Tibial nerve (tissue), 4 donors: ENCODE measurements at regions not wholly inside any gene's neighbourhood (a gene's known extent, or its start where the extent isn't known, plus 50 kb on each side); places are given as distances from the start of the nearest gene placed in this dataset.

Source experiments
- DNase-seq, 2 donors: peaks; one replicate each; pipeline ENCODE4 v3.0.0-alpha.2; 2019; ENCODE audit warnings: low spot score in 2 of 2
- H3K27ac ChIP-seq, 4 donors: fragments of 200-600 bp; sonication (generic) in 3 of 4; one replicate each; pipeline ENCODE4 v1.5.1; 2017 to 2019; ENCODE audit warnings: mild to moderate bottlenecking in 1 of 4
- H3K27me3 ChIP-seq, 2 donors: fragments of 200-600 bp; sonication (generic) in 1 of 2; one replicate each; pipeline versions ENCODE4 v1.5.1 to v1.6.0; 2017 to 2019
- H3K36me3 ChIP-seq, 3 donors: fragments of 200-600 bp; sonication (generic); one replicate each; pipeline ENCODE4 v1.5.1; 2018 to 2019
- H3K4me1 ChIP-seq, 4 donors: fragments of 200-600 bp; sonication (generic) in 3 of 4; one replicate each; pipeline ENCODE4 v1.5.1; 2017 to 2019
- H3K4me3 ChIP-seq, 4 donors: fragments of 200-600 bp; sonication (generic) in 3 of 4; one replicate each; pipeline ENCODE4 v1.5.1; 2017 to 2019; ENCODE audit warnings: mild to moderate bottlenecking in 1 of 4, moderate library complexity in 1 of 4
- H3K9me3 ChIP-seq, 4 donors: fragments of 200-600 bp; sonication (generic) in 3 of 4; one replicate each; pipeline ENCODE4 v1.5.1; 2017 to 2019
- CTCF ChIP-seq, 5 experiments: fragments of 200-600 bp in 3 of 5; fragments of 450-650 bp in 2 of 5; sonication (generic) in 3 of 5; IDR thresholded peaks; one replicate each; pipeline ENCODE4 v1.5.1; 2016 to 2019; ENCODE audit warnings: antibody characterized with exemption in 5 of 5, mild to moderate bottlenecking in 3 of 5, moderate library complexity in 2 of 5
- EP300 ChIP-seq, 2 donors: sonication (generic); formaldehyde crosslinking; IDR thresholded peaks; one replicate each; pipeline ENCODE4 v1.6.1; 2017; ENCODE audit warnings: antibody characterized with exemption in 2 of 2, mild to moderate bottlenecking in 1 of 2
- POLR2A ChIP-seq, 2 donors: fragments of 450-650 bp; IDR thresholded peaks; one replicate each; pipeline ENCODE4 v1.6.1; 2017; ENCODE audit warnings: antibody characterized with exemption in 2 of 2, mild to moderate bottlenecking in 2 of 2, moderate library complexity in 2 of 2
- WGBS, 2 donors: methylation state at CpG; one replicate each; pipeline ENCODE4 v1.1.5; 2018; 5-methylcytosine and 5-hydroxymethylcytosine counted together

GRCh38 chr3:160081958-160082533 is 93.4 kb downstream of the IL12A start:
- no peak overlapping the region for H3K27ac ChIP-seq
- TF ChIP-seq EP300 (IDR thresholded peaks at IDR 0.05) (no peak), CTCF (IDR thresholded peaks at IDR 0.05) (no peak), POLR2A (IDR thresholded peaks at IDR 0.05) (no peak)
- WGBS, 2 donors = 82 to 88% methylated on average over 2 of the region's 2 CpGs
- no peaks in the 10 kb centered on the region for H3K27me3 ChIP-seq
- no peaks in the 10 kb centered on the region for H3K4me1 ChIP-seq
- no peak overlapping the region for H3K4me3 ChIP-seq
- H3K36me3 ChIP-seq = no peaks in the 10 kb centered on the region
- no peak for DNase-seq
- H3K9me3 ChIP-seq = no peaks in the 10 kb centered on the region

GRCh38 chr3:160084998-160085397 is 96.4 kb downstream of the IL12A start:
- H3K4me1 ChIP-seq = no peaks in the 10 kb centered on the region
- no peak overlapping the region for H3K4me3 ChIP-seq
- no peak for TF ChIP-seq CTCF (IDR thresholded peaks at IDR 0.05)
- TF ChIP-seq POLR2A (IDR thresholded peaks at IDR 0.05) = no peak
- no peak for TF ChIP-seq EP300 (IDR thresholded peaks at IDR 0.05)
- H3K9me3 ChIP-seq = no peaks in the 10 kb centered on the region
- 74 to 89% methylated on average over 1 of the region's 1 CpG for WGBS, 2 donors
- H3K27ac ChIP-seq = no peak overlapping the region
- no peaks in the 10 kb centered on the region for H3K36me3 ChIP-seq
- no peak for DNase-seq
- no peaks in the 10 kb centered on the region for H3K27me3 ChIP-seq

- no peaks in the 10 kb centered on the region for H3K9me3 ChIP-seq
- no peak for TF ChIP-seq EP300 (IDR thresholded peaks at IDR 0.05)
- no peak for TF ChIP-seq POLR2A (IDR thresholded peaks at IDR 0.05)
- TF ChIP-seq CTCF (IDR thresholded peaks at IDR 0.05) = no peak
- DNase-seq = no peak
- WGBS, 2 donors = 89 to 90% methylated on average over 3 of the region's 3 CpGs
- H3K36me3 ChIP-seq = no peaks in the 10 kb centered on the region
- no peak overlapping the region for H3K4me3 ChIP-seq
- no peak overlapping the region for H3K27ac ChIP-seq
- no peaks in the 10 kb centered on the region for H3K27me3 ChIP-seq
- no peaks in the 10 kb centered on the region for H3K4me1 ChIP-seq
These were observed 100.0 kb downstream of the IL12A start for GRCh38 chr3:160088492-160089137.

GRCh38 chr3:160090653-160091052 is 102.0 kb downstream of the IL12A start:
- no peaks in the 10 kb centered on the region for H3K36me3 ChIP-seq
- WGBS, 2 donors = 87 to 95% methylated on average over 4 of the region's 4 CpGs
- no peak for DNase-seq
- no peaks in the 10 kb centered on the region for H3K9me3 ChIP-seq
- TF ChIP-seq CTCF (IDR thresholded peaks at IDR 0.05) (no peak), EP300 (IDR thresholded peaks at IDR 0.05) (no peak), POLR2A (IDR thresholded peaks at IDR 0.05) (no peak)
- H3K27me3 ChIP-seq = no peaks in the 10 kb centered on the region
- H3K27ac ChIP-seq = no peak overlapping the region
- H3K4me1 ChIP-seq = no peaks in the 10 kb centered on the region
- H3K4me3 ChIP-seq = no peak overlapping the region

GRCh38 chr3:160091441-160091840 is 102.8 kb downstream of the IL12A start:
- no peaks in the 10 kb centered on the region for H3K4me1 ChIP-seq
- no peak overlapping the region for H3K4me3 ChIP-seq
- 90 to 95% methylated on average over 4 of the region's 4 CpGs for WGBS, 2 donors
- no peaks in the 10 kb centered on the region for H3K27me3 ChIP-seq
- TF ChIP-seq CTCF (IDR thresholded peaks at IDR 0.05) = no peak
- no peak for TF ChIP-seq EP300 (IDR thresholded peaks at IDR 0.05)
- no peak for TF ChIP-seq POLR2A (IDR thresholded peaks at IDR 0.05)
- no peak overlapping the region for H3K27ac ChIP-seq
- DNase-seq = no peak
- H3K36me3 ChIP-seq = no peaks in the 10 kb centered on the region
- H3K9me3 ChIP-seq = no peaks in the 10 kb centered on the region
